Stimulated activated CD4-positive, alpha-beta T cell treated with anti-CD3 and anti-CD28 coated beads, Interleukin-4, amount 100 ng/mL, for 4 hours (primary cell): ENCODE measurements at regions not wholly inside any gene's neighbourhood (a gene's known extent, or its start where the extent isn't known, plus 50 kb on each side); places are given as distances from the start of the nearest gene placed in this dataset.
"Not testable (repeated sequence)": the region's sequence is repeated elsewhere in the genome, so short reads cannot be mapped to it uniquely, and the experiment has no call there.

Source experiments
- DNase-seq, 2 experiments: peaks; one replicate each; pipeline ENCODE4 v3.0.0-alpha.2; 2020

DNA sequence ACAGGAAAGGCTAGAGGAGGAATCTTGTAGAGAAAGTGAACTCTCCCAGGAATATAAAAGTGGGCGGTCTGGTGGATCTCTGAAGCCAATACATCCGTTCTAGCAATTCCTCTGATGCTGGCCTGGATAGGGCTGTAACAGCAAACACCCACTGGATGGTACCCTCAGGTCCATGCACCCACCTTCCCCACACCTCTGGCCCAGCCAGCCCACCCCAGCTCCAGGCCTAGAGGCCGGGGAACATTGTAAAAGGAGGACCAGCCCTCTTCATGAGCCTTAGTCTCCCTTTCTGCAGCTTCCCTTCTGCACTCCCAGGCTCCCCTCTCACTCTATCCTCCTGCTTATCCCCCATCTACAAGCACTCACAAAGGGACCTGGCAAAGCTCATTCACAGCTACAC, 443.9 kb downstream of the BUD13 start:
- no peak for DNase-seq

DNA sequence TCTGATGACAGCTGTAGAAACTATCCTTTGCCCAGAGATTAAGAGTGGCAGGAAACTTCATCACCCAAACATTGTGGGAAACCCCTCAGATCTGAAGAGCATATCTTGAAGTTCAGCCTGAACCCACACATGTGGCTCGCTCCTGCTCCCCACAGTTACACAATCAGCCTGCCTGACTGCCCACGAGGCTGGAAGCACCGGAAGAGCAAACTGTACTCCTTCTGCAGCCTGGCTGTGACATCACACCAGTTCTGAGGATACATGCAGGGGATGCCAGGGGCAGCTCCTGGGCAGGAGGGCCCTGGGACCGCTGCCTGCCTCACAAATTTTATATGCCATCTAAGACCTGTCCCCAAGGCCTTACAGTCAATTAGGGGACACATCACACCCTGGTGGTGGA, 444.4 kb downstream of the BUD13 start:
- no peak for DNase-seq

DNA sequence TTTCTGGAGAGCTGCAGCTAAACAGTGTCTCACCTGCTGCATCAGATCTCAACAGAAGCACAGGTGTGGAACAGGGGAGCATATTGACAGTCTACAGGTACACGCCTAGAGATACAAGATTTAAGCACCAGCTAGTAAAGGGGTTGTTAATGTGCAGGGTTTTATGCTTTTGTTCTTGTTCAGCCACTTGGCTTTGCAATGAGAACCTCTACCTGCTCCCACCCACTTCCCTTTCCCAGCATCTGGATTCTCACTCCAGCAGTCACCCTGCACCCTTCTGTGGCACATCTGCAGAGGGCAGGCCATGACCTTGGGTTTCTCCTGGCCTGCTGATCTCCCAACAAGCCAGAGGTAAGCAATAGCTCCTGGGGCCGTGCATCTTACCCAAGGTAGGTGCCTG, 446.6 kb downstream of the BUD13 start:
- DNase-seq, result no peak

DNA sequence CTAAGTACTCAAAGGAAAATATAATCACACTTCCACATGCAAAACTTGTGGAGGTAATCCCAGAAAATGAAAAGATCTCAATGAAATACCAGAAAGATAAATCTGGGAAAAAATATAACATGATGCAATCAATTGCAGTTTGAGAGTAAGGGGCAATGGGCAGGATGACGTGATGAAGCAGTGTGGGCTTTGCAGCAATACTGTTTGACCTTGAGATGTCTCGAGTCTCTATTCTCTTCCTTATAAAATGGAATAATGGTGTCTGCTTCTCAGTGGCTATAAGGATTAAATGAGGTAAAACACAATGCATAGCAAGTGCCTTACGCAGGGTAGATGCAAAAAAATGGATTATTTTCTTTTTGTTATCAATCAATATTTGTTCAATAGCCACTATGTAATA, 447.5 kb downstream of the BUD13 start:
- no peak for DNase-seq

DNA sequence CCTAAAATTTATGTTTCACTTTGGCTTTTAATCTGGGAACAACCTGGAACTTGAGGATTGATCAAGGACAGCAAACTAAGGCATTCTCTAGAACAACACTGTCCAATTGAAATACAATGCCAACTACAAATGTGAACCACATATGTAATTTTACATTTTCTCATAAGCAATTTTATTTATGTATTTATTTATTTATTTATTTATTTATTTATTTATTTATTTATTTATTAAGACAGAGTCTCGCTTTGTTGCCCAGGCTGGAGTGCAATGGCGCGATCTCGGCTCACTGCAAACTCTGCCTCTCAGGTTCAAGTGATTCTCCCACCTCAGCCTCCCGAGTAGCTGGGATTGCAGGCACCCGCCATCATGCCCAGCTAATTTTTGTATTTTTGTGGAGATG, 448.7 kb downstream of the BUD13 start:
- not testable (repeated sequence) for DNase-seq

DNA sequence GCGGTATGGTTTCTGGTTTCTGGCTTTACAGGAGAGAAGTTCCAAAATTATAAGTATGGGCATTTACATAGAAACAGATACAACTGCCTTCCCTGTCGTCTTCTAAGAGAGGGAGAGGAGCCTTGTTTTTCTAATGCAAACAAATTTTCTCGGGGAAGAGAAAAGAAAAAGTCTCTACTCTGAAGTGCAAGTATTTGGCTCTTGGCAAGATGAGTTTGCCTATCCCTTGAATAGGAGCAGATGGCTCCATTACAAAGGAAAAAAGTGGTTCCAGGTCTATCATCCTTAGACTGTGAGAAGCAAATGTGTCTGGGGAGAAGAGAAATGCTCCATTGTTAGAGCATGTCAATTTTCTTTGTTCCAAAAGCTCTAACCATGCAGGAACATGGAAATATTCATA, 455.6 kb downstream of the BUD13 start:
- DNase-seq, result no peak

DNA sequence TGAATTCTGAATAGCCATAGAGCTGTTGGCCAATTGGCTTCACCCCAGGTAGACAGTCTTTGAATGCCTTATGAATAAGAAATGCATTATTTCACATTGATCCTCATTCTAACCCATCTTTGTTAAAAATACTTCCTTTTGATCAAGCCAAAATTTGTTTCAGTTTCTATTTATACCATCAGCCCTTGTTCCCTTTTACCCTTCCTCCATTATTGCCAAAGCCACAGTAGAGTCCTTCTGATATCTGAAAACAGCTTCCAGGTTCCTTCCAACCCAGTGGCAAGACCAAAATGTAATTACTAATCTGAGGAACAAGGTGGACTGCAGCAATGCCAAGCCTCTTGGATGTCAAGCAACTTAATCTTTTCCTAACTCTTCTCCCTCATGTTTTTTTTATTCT, 458.8 kb downstream of the BUD13 start:
- DNase-seq, result no peak

DNA sequence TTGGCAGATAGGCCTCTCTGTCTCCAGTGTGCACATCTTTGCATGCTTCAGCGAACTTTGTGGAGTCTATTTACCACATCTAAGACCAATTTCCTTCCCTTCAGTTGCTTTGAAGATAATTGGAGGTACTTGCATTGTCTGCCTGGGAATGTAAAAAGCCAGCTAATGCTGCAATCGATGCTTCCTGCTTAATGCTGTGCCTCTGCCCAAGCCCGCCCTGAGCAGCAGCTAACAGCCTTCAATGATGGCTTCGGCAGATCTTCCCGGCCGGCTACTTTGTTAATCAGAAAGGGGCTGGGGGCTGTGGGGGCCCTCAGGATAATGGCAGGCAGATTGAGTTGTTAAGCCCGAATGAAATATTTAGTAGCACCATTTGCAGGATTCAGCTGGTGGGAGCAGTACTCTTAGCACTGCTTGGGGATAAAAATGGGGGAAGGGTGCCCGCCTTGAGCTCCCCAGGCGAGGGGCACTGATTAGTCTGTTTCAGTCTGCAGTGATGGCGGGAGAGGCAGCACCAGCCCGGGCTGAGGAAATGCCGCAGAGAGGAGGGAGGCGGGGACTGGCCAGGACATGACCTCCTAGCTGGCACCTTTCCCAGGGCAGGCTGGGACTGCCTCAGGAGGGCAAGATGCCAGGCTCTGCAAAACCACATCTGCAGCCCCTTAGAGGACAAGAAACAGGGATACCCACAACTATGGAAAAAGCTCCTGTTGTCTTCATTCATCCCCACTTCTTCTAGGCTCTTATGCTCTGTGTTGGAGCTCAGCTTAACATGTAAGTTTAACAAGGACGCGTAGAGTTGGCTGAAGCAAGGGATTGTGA, 460.0 kb downstream of the BUD13 start:
- DNase-seq, result no peak

DNA sequence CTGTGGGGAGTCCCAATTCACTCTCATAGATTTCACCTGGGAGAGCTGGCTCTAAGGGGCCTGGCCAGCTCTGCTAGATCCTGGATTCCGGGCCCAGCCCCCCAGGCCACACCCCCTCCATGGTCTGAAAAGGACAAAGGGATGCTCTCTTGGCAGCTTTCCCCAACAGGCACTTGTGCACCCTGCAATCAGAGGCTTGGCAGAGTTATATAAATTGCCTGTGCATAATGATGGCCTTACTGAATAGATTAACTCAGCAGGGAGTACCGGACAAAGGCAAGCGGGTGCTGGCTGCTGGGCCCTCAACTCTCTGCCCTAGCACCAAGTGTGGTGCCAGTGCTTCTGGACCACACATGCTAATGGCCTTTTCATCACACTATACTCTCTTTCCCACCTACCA, 461.6 kb downstream of the BUD13 start:
- DNase-seq, result no peak

DNA sequence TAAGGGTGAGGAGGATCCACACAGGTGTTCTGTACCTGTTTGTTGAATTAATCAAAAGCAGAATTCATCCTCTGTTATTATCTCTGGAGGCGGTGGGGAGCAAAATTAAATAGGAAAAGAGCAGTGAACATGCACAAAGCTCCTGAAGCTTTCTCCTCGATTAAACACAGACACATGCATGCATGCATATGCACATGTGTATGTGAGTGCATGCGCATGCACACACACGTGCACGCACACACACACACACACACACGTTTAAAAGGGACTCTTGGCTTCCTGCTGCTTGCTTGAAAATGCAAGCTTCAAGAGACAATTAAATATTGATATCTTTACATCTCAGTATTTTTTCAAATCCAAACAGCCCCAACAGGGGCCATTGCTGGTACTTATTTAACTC, 462.1 kb downstream of the BUD13 start:
- DNase-seq, result no peak

DNA sequence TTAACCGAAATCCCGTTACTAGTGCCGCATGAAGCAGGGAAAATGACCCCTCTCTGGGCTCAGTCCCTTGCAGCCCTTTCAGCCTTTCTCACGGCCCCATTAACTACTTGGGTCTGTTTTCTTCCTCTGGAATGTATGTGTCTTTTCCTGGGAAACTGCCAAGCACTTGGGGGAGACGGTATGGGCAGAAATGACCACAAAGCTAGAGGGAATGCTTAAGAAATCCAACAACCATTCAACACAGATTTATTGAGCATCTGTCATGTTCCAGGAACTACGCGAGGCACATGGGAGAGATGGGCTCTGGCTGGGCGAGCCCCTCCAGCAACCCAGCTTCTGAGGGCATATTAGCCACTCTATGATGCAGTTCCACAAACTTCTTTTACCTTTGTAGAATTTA, 462.6 kb downstream of the BUD13 start:
- no peak for DNase-seq

DNA sequence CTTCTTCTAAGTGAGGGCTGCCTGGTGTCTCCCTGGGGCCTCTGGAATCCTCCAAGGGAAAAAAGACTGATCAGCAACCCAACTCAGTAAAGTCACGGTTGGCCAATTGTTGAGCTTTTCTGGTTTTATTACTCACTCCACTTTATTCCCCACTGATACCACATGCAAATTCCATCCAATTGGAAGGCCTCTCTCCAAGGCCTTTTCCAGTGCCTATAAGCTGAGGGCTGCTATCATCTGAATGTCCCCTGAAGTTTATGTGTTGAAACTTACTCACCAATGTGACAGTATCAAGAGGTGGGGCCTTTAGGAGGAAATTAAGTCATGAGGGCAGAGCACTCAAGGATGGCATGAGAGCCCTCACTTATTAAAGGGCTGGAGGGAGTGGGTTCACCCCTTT, 463.3 kb downstream of the BUD13 start:
- DNase-seq, result no peak

DNA sequence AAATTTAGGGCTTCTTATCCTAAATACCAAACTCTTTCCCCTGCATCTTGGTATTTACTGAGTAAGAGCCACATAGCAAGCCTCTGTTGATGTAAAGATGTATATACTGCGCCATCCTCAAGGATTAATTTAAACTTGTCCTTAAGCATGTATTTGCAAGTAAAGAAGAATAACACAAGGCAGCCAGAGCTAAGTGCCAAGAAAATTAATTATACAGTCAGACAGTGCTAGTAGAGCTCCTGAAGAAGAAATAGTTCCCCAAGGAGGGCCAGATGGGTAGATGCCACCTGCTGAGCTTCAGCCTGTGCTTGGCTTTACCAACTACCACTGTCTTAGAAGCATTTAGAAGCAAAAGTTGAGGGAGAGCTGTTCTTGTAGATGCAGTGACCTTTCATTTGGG, 470.0 kb downstream of the BUD13 start:
- no peak for DNase-seq

DNA sequence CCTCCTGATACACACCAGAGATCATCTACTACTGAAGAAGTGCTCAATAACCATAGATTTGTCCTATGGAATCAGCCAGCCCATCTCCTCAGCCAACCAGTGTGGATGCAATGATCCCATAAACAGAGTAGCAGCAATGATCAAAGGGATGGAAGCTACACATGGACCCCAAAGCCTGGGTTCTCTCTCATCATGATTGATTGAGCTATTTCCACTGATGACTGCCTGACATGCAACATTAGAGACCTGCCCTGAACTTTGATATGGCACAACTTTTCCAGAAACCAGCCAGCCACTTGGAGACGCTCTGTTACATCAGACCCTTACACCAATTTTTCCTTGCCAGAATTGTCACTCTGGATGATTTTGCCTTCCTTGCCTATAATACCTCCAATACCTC, 471.6 kb downstream of the BUD13 start:
- DNase-seq, result no peak

DNA sequence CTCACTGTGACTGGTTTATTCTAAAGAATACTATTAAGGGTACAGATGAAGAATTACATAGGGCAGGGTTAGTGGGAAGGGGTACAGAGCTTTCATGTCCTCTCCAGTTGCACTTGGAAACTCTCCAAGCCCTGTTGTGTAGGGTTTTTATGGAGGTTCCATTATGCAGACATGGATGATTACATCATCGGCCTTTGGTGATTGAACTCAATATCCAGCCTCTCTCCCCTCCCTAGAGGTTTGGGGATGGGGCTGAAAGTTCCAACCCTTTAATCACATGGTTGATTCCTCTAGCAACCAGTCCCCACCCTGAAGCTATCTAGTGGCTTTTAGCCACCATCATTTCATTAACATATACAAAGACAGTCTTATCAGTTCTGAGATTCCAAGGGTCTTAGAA, 472.6 kb downstream of the BUD13 start:
- no peak for DNase-seq

DNA sequence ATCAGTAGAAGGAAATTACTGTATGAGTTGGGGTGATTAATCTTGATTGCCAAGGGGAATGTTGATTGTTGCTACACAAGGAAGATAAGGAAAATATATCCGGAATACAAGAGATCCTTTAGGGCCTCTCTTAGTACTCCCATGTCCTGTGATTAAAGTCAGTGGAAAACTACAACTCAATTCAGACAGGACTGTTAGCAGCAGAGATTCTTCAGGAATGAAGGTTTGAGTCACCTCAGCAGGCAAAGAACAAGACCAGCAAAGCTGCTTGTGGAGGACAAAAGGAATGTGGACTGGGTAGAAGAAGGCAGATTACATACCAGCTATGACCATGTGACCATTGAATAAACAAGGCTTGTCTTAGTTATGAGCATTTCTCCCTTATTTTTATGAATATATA, 478.2 kb downstream of the BUD13 start:
- DNase-seq, result no peak

DNA sequence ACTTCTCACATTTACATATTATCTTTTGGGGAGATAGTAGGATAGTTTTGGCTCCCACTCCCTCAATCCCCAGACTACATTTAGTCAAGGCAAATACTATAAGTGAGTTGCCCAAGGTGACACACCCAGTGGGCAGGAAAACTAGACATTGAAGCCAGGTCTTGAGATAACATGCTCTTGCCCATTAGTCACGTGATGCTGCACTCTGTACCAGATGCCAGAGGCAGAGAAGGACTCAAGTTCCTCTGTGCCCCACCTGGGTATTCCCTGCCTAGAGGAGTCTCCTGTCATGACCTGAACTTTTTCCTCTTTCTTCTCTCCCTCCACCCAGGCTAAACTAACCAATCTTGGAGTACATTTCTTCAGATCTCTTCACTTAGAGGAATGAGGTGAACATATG, 484.9 kb downstream of the BUD13 start:
- no peak for DNase-seq

DNA sequence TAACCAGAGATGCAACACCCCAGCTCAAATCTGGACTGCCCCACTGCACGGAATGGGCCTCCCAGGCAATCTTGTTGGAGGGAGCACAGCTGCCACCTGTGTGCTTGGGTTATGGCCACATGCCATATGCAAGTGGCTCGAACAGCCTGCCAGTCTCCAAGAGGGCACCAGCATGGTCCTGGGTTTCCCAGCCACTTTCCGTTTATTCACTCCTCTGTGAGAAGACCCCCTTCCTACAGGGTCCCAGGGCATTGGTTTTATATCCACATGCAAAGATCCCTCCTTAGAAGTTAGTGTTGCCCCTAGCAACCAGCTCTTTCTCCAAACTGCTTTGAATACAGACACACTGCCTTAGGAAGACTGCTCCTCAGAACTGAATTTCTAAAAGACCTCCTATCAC, 487.8 kb downstream of the BUD13 start:
- no peak for DNase-seq

DNA sequence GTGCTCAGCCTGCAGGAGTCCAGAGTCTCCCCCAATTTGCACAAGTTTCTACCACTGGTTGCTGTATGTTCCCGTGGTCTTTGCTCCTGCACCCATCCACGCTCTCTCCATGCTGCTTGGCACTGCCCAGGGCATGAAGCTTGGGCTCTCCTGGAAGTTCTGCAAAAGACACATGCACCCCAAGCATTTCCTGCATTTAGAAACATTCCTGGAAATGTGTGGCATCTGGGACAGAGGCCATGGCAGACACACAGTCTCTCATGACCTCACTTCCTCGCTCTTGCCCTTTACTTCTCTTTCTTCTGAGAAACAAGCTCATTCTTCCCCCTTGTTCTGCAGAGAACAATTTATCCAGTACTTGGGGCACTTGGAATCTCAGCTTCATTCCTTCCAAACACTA, 489.5 kb downstream of the BUD13 start:
- no peak for DNase-seq

DNA sequence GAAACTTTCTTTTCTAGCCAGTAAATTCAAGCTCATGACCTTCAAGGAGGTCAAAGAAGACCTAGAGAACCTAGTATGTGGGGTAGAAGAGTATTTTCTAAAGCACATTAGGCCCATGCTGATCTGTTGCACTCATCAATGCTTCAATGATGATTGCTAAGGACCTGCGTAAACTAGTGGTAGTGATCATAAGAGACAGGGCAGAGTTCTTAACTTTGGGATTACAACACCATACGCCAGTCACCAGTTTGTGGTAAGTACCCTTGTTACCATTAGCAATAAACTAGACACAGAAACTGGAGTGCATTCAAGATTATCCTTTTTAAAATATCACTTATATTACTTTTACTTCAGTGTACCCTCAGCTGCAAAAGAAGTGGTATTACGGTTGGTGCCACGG, 490.3 kb downstream of the BUD13 start:
- DNase-seq, result no peak

DNA sequence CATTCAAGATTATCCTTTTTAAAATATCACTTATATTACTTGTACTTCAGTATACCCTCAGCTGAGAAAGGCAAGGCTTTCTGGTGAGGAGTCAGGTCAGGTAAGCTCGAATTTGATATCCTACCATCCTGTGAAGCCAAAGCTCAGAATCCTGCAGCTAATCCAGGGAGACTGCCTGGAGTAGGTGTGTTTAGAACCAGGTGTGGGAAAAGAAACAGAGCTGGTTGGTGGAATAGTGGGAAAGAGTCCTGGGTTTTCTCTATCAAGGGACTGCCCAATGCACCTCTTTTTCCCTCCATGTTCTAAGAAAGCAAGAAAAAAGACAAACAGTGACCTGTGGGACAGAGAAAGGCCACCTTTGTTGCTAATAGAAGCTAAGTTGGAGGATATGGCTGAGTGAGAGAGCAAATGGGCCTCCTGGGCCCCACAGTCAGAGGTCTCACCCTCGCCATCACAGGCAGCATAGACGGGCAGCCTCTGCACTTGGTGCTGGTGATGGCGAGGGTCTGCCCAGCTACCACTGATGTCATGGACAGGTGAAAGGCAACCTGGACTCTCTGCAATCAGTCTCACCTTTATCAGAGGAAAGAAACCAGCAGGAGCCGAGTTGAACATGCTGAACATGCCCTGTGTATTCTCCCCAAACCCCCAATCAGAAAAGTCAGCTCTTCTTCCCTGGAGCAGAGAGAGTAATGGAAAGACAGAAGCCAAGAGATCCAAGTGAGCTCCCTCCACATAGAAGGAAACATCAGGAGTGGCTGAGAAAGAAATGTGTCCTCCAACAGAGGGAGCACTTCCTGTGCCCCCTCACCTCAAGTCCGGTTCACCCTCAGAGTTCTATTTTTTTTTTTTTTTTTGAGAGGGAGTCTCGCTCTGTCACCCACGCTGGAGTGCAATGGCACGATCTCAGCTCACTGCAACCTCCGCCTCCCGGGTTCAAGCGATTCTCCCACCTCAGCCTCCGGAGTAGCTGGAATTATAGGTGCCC, 491.3 kb downstream of the BUD13 start:
- DNase-seq, result no peak

DNA sequence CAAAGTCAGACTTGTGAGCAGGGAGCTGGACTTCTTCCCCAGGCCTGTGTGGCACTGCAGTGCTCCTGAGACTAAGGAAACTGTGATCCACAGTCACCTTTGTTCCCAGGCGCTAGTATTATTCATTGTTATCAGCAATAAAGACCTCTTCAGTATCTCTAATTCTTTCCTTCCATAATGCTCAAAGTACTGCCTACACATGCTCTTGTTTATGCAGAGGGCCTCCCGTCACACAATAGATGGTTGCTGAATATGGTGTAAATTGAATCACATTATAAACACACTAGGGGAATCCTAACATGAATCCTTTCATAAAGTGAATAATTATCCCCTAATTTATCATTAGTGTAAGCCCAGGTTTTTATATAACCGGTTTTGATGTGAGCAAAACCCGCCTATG, 493.3 kb downstream of the BUD13 start:
- DNase-seq, result no peak

DNA sequence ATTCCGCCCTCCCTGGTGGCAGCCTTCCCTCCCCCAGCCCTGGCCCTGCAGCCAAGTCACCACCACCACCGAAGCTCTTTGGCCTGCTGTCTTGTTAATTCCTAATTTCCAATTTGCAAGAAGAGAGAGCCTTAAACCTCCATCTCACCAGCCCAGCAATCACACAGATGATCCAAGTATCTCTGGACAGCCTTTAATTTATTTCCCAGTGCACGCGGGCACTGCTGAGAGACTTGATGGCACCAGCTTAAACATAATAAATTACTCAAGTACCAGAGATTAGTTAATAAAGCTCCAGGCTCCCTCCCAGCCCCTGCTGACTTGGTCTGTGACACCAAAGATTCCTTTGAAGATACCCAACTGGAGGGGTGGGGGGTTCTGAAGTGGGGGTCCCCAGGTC, 494.7 kb downstream of the BUD13 start:
- DNase-seq, result no peak
